MV-4-11 (cell line): ENCODE measurements at regions not wholly inside any gene's neighbourhood (a gene's known extent, or its start where the extent isn't known, plus 50 kb on each side); places are given as distances from the start of the nearest gene placed in this dataset.
"Not testable (repeated sequence)": the region's sequence is repeated elsewhere in the genome, so short reads cannot be mapped to it uniquely, and the experiment has no call there.

ENCODE experiments used
- DNase-seq: peaks from one replicate; lab custom pipeline; 2025; lab: John Stamatoyannopoulos, UW

- DNase-seq: no peak
Observed at GRCh38 chr16:75837264-75837663, 111.0 kb upstream of the CPHXL start.

- no peak for DNase-seq
Observed at GRCh38 chr16:75837681-75838080, 111.4 kb upstream of the CPHXL start.

- no peak for DNase-seq
Observed at GRCh38 chr16:75841517-75841916, 115.2 kb upstream of the CPHXL start.

- DNase-seq: no peak
Observed at GRCh38 chr16:75847172-75847571, 120.9 kb upstream of the CPHXL start.

- DNase-seq: no peak
Observed at GRCh38 chr16:75854152-75854551, 127.9 kb upstream of the CPHXL start.

GRCh38 chr16:75860326-75861053, 134.2 kb upstream of the CPHXL start:
- DNase-seq: no peak

GRCh38 chr16:75861311-75862097, 135.2 kb upstream of the CPHXL start:
- DNase-seq: no peak

GRCh38 chr16:75862098-75862386, 135.8 kb upstream of the CPHXL start:
- DNase-seq: no peak

- DNase-seq: no peak
Observed at GRCh38 chr16:75864243-75864642, 138.0 kb upstream of the CPHXL start.

- DNase-seq: no peak
Observed at GRCh38 chr16:75865736-75866135, 139.4 kb upstream of the CPHXL start.

GRCh38 chr16:75868636-75869632, 142.6 kb upstream of the CPHXL start:
- no peak for DNase-seq

- not testable (repeated sequence) for DNase-seq
Observed at GRCh38 chr16:75881280-75881679, 155.0 kb upstream of the CPHXL start.

- no peak for DNase-seq
Observed at GRCh38 chr16:75899163-75899562, 172.9 kb upstream of the CPHXL start.

- no peak for DNase-seq
Observed at GRCh38 chr16:75908331-75909117, 182.2 kb upstream of the CPHXL start.

- no peak for DNase-seq
Observed at GRCh38 chr16:75909746-75910145, 183.5 kb upstream of the CPHXL start.

- DNase-seq: no peak
Observed at GRCh38 chr16:75911896-75912295, 185.6 kb upstream of the CPHXL start.

GRCh38 chr16:75913958-75914357, 187.7 kb upstream of the CPHXL start:
- DNase-seq: no peak

- DNase-seq: no peak
Observed at GRCh38 chr16:75916451-75916850, 190.2 kb upstream of the CPHXL start.

- DNase-seq: no peak
Observed at GRCh38 chr16:75918109-75918508, 191.8 kb upstream of the CPHXL start.

GRCh38 chr16:75919664-75920063, 193.4 kb upstream of the CPHXL start:
- no peak for DNase-seq

GRCh38 chr16:75921281-75921680, 195.0 kb upstream of the CPHXL start:
- no peak for DNase-seq

- no peak for DNase-seq
Observed at GRCh38 chr16:75922250-75922649, 196.0 kb upstream of the CPHXL start.
